KMS-11 (cell line): ENCODE measurements at regions not wholly inside any gene's neighbourhood (a gene's known extent, or its start where the extent isn't known, plus 50 kb on each side); places are given as distances from the start of the nearest gene placed in this dataset.

Source experiments
- H2AFZ ChIP-seq: fragments of 200-600 bp; sonication (generic); 2 replicates; pipeline ENCODE4 v1.6.1; 2016; ENCODE audit warnings: antibody characterized with exemption, mixed run types, low read depth
- H3K27ac ChIP-seq: fragments of 200-600 bp; sonication (generic); 2 replicates; pipeline ENCODE4 v1.6.1; 2016; ENCODE audit warnings: mild to moderate bottlenecking, mixed run types
- H3K27me3 ChIP-seq: fragments of 200-600 bp; sonication (generic); 2 replicates; pipeline ENCODE4 v1.6.1; 2017; ENCODE audit warnings: mild to moderate bottlenecking, low read depth, mixed run types, moderate library complexity; ENCODE audit not compliant: insufficient read depth
- H3K36me3 ChIP-seq: fragments of 200-600 bp; sonication (generic); 2 replicates; pipeline ENCODE4 v1.6.1; 2017; ENCODE audit warnings: mild to moderate bottlenecking, mixed run types; ENCODE audit not compliant: insufficient read depth
- H3K4me1 ChIP-seq: fragments of 200-600 bp; sonication (generic); 2 replicates; pipeline ENCODE4 v1.6.1; 2016; ENCODE audit warnings: mild to moderate bottlenecking, low read depth, mixed run types; ENCODE audit not compliant: poor library complexity, severe bottlenecking
- H3K4me2 ChIP-seq: fragments of 200-600 bp; sonication (generic); 2 replicates; pipeline ENCODE4 v1.7.0; 2016; ENCODE audit warnings: mild to moderate bottlenecking, mixed run types
- H3K4me3 ChIP-seq: fragments of 200-600 bp; sonication (generic); IDR thresholded peaks from 2 replicates; pipeline ENCODE4 v1.6.1; 2017; ENCODE audit warnings: low read depth, low read length, mixed read lengths; ENCODE audit not compliant: insufficient read depth
- H3K79me2 ChIP-seq: fragments of 200-600 bp; sonication (generic); 2 replicates; pipeline ENCODE4 v1.6.1; 2016; ENCODE audit warnings: low read depth, mixed run types; ENCODE audit not compliant: insufficient read depth
- H3K9ac ChIP-seq: fragments of 200-600 bp; sonication (generic); 2 replicates; pipeline ENCODE4 v1.6.1; 2016; ENCODE audit warnings: mild to moderate bottlenecking, mixed run types
- H4K20me1 ChIP-seq: fragments of 200-600 bp; sonication (generic); 2 replicates; pipeline ENCODE4 v1.6.1; 2016; ENCODE audit warnings: mild to moderate bottlenecking, mixed run types; ENCODE audit not compliant: insufficient read depth
- CTCF ChIP-seq: fragments of 200-600 bp; sonication (generic); conservative IDR thresholded peaks from 2 replicates; pipeline ENCODE4 v1.6.1; 2017; ENCODE audit warnings: low read depth, mild to moderate bottlenecking, antibody characterized with exemption, low read length, moderate library complexity, mixed read lengths

- no peak for TF ChIP-seq CTCF
- Histone ChIP-seq H2AFZ (no peak overlapping the region), H3K4me2 (no peak overlapping the region)
Observed at GRCh38 chr3:82581350-82581749, 819.9 kb upstream of the GBE1 start.

GRCh38 chr3:82572721-82573120 is 811.3 kb upstream of the GBE1 start:
- no peak overlapping the region for H3K4me2 ChIP-seq
- H3K27ac ChIP-seq: no peak overlapping the region
- no peak overlapping the region for H3K9ac ChIP-seq
- H3K36me3 ChIP-seq: no peaks in the 10 kb centered on the region
- H4K20me1 ChIP-seq: no peaks in the 10 kb centered on the region
- H2AFZ ChIP-seq: no peak overlapping the region
- no peaks in the 10 kb centered on the region for H3K79me2 ChIP-seq
- no peak for TF ChIP-seq CTCF
- H3K4me3 ChIP-seq: no peak overlapping the region
- no peaks in the 10 kb centered on the region for H3K27me3 ChIP-seq
- no peaks in the 10 kb centered on the region for H3K4me1 ChIP-seq

More at GRCh38 chr3:82581350-82581749, 819.9 kb upstream of the GBE1 start:
- no peaks in the 10 kb centered on the region for H3K27me3 ChIP-seq
- H3K9ac ChIP-seq: no peak overlapping the region
- H3K4me3 ChIP-seq: no peak overlapping the region
- no peaks in the 10 kb centered on the region for H3K4me1 ChIP-seq
- H4K20me1 ChIP-seq: no peaks in the 10 kb centered on the region
- H3K27ac ChIP-seq: no peak overlapping the region
- H3K36me3 ChIP-seq: no peaks in the 10 kb centered on the region
- H3K79me2 ChIP-seq: no peaks in the 10 kb centered on the region

- no peaks in the 10 kb centered on the region for H3K36me3 ChIP-seq
- no peaks in the 10 kb centered on the region for H3K4me1 ChIP-seq
- no peak for TF ChIP-seq CTCF
- no peak overlapping the region for H3K4me3 ChIP-seq
- H3K4me2 ChIP-seq: no peak overlapping the region
- no peak overlapping the region for H3K27ac ChIP-seq
- no peak overlapping the region for H3K9ac ChIP-seq
- H3K27me3 ChIP-seq: no peaks in the 10 kb centered on the region
- H4K20me1 ChIP-seq: no peaks in the 10 kb centered on the region
- H2AFZ ChIP-seq: no peak overlapping the region
- no peaks in the 10 kb centered on the region for H3K79me2 ChIP-seq
Observed at GRCh38 chr3:82568776-82569338, 807.4 kb upstream of the GBE1 start.

GRCh38 chr3:82567029-82567600 is 805.7 kb upstream of the GBE1 start:
- H3K36me3 ChIP-seq: no peaks in the 10 kb centered on the region

More at GRCh38 chr3:82567029-82567600, 805.7 kb upstream of the GBE1 start:
- Histone ChIP-seq H2AFZ (no peak overlapping the region), H3K79me2 (no peaks in the 10 kb centered on the region), H3K4me3 (no peak overlapping the region), H3K4me1 (no peaks in the 10 kb centered on the region), H3K27ac (no peak overlapping the region), H3K4me2 (no peak overlapping the region), H3K27me3 (no peaks in the 10 kb centered on the region), H4K20me1 (no peaks in the 10 kb centered on the region), H3K9ac (no peak overlapping the region)
- no peak for TF ChIP-seq CTCF
